ENCODE measurements at regions not wholly inside any gene's neighbourhood (a gene's known extent, or its start where the extent isn't known, plus 50 kb on each side); places are given as distances from the start of the nearest gene placed in this dataset.
"Not testable (repeated sequence)": the region's sequence is repeated elsewhere in the genome, so short reads cannot be mapped to it uniquely, and the experiment has no call there.

GRCh38 chr10:63964406-63964805 lies 443.2 kb downstream of the REEP3 start:
- Histone ChIP-seq H3K4me1 (ENCODE audit: control insufficient read depth in 2 of 2, insufficient read depth in 2 of 2, low read length in 1 of 2) (no peaks in the 10 kb centered on the region), H3K9me3 (ENCODE audit: control insufficient read depth in 2 of 2, insufficient read depth in 1 of 2, low read depth in 1 of 2, low read length in 1 of 2) (no peaks in the 10 kb centered on the region), H3K27me3 (ENCODE audit: control insufficient read depth in 1 of 2, insufficient read depth in 2 of 2, low read length in 2 of 2) (no peaks in the 10 kb centered on the region), H3K27ac (ENCODE audit: low read depth in 2 of 2, low read length in 1 of 2) (no peak overlapping the region), H3K4me3 (ENCODE audit: low read depth in 1 of 2, low read length in 2 of 2) (no peak overlapping the region), H3K36me3 (ENCODE audit: control insufficient read depth in 2 of 2, insufficient read depth in 2 of 2, low read length in 1 of 2) (no peaks in the 10 kb centered on the region)
- 65 to 67% methylated on average over 2 of the region's 2 CpGs for WGBS, 2 donors

GRCh38 chr10:63965846-63966245 lies 444.6 kb downstream of the REEP3 start:
- no peaks in the 10 kb centered on the region for H3K9me3 ChIP-seq (ENCODE audit: control insufficient read depth in 2 of 2, insufficient read depth in 1 of 2, low read depth in 1 of 2, low read length in 1 of 2)
- WGBS, 2 donors, result 32 to 48% methylated on average over 4 of the region's 4 CpGs
- no peak overlapping the region for H3K27ac ChIP-seq (ENCODE audit: low read depth in 2 of 2, low read length in 1 of 2)
- H3K4me3 ChIP-seq (ENCODE audit: low read depth in 1 of 2, low read length in 2 of 2), result no peak overlapping the region
- no peaks in the 10 kb centered on the region for H3K36me3 ChIP-seq (ENCODE audit: control insufficient read depth in 2 of 2, insufficient read depth in 2 of 2, low read length in 1 of 2)
- H3K27me3 ChIP-seq (ENCODE audit: control insufficient read depth in 1 of 2, insufficient read depth in 2 of 2, low read length in 2 of 2), result no peaks in the 10 kb centered on the region
- H3K4me1 ChIP-seq (ENCODE audit: control insufficient read depth in 2 of 2, insufficient read depth in 2 of 2, low read length in 1 of 2), result no peaks in the 10 kb centered on the region

DNA sequence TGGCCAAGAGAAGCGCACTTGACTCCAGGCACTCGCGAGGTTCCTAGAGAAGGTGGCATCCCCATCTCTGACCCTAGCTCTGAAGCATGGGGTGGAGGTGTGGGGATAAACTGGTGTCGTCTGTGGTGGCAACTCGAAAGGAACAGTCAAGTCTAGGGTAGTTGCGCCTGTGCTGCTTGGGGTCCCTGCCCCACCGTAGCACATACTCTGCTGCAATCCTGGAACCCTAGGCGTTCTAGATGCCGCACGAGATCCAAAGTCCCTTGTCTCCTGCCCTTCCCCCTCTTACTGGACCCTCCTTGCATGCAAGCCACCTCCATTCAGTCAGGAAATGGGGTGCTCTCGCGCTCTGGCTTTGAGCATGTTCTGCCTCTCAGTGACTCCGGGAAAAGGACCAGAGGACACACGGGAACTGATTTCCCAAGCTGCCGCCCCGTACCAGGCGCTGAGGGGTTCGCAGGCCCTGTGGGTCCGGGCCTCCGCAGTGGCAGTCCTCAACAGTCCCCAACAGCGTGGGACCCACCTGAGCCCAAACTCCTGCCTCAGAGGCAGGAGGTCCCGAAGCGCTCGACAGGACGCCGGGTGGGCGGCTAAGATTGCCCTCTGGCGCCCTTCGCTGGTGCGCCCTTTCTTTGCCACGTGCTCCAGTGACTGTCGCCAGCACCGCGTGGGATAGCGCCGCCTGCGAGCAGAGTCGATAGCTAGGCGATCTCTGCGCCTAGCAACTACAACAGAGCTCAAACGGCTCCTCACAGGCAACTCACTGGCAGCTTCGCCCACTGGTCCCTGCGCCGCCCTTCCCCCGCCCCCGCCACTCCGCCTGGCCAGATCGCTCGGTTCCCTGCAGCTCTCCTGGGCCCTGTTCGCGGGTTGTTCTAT lies 452.0 kb downstream of the REEP3 start:
- 82 to 84% methylated on average over 51 of the region's 51 CpGs for WGBS, 2 donors
- H3K4me1 ChIP-seq (ENCODE audit: control insufficient read depth in 2 of 2, insufficient read depth in 2 of 2, low read length in 1 of 2), result no peaks in the 10 kb centered on the region
- no peak overlapping the region for H3K27ac ChIP-seq (ENCODE audit: low read depth in 2 of 2, low read length in 1 of 2)
- H3K27me3 ChIP-seq (ENCODE audit: control insufficient read depth in 1 of 2, insufficient read depth in 2 of 2, low read length in 2 of 2), result no peaks in the 10 kb centered on the region
- peaks cover 3 to 4% of the 10 kb centered on the region in 2 donors for H3K9me3 ChIP-seq (ENCODE audit: control insufficient read depth in 2 of 2, insufficient read depth in 1 of 2, low read depth in 1 of 2, low read length in 1 of 2)
- no peak overlapping the region for H3K4me3 ChIP-seq (ENCODE audit: low read depth in 1 of 2, low read length in 2 of 2)
- H3K36me3 ChIP-seq (ENCODE audit: control insufficient read depth in 2 of 2, insufficient read depth in 2 of 2, low read length in 1 of 2), result no peaks in the 10 kb centered on the region

DNA sequence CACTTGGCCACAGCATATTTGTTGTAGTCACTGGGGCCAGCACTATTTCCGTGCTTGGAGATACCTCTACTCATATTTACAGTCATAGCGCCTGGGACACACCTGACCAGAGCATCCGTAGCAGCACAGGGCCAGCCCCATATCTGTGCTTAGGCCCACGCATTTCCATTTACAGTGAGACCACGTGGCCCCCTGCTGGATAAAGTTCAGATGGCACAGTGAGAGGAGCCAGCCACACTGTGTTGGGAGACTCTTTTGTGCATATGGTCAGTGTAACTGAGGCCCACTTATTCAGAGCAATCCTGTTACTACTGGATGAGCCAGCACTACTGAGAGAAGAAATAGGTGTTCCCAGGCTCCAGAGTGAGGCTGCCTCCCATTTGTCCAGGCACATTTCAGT lies 455.3 kb downstream of the REEP3 start:
- Histone ChIP-seq H3K4me3 (ENCODE audit: low read depth in 1 of 2, low read length in 2 of 2) (no peak overlapping the region), H3K9me3 (ENCODE audit: control insufficient read depth in 2 of 2, insufficient read depth in 1 of 2, low read depth in 1 of 2, low read length in 1 of 2) (peaks cover 3 to 4% of the 10 kb centered on the region in 2 donors), H3K27ac (ENCODE audit: low read depth in 2 of 2, low read length in 1 of 2) (no peak overlapping the region), H3K36me3 (ENCODE audit: control insufficient read depth in 2 of 2, insufficient read depth in 2 of 2, low read length in 1 of 2) (no peaks in the 10 kb centered on the region), H3K4me1 (ENCODE audit: control insufficient read depth in 2 of 2, insufficient read depth in 2 of 2, low read length in 1 of 2) (no peaks in the 10 kb centered on the region), H3K27me3 (ENCODE audit: control insufficient read depth in 1 of 2, insufficient read depth in 2 of 2, low read length in 2 of 2) (no peaks in the 10 kb centered on the region)
- WGBS, 2 donors, result 45 to 49% methylated on average over 5 of the region's 5 CpGs

GRCh38 chr10:63977329-63977923 lies 456.2 kb downstream of the REEP3 start:
- H3K36me3 ChIP-seq (ENCODE audit: control insufficient read depth in 2 of 2, insufficient read depth in 2 of 2, low read length in 1 of 2), result no peaks in the 10 kb centered on the region
- 9 to 22% methylated on average over 1 of the region's 1 CpG for WGBS, 2 donors

DNA sequence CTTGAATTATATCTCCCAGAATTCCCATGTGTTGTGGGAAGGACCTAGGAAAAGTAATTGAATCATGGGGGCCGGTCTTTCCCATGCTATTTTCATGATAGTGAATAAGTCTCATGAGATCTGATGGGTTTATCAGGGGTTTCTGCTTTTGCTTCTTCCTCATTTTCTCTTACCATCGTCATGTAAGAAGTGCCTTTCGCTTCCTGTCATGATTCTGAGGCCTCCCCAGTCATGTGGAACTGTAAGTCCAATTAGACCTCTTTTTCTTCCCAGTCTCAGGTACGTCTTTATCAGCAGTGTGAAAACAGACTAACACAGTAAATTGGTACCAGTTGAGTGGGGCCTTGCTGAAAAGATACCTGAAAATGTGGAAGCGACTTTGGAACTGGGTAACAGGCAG lies 459.7 kb downstream of the REEP3 start:
- H3K4me1 ChIP-seq (ENCODE audit: control insufficient read depth in 2 of 2, insufficient read depth in 2 of 2, low read length in 1 of 2); H3K27ac ChIP-seq (ENCODE audit: low read depth in 2 of 2, low read length in 1 of 2); H3K27me3 ChIP-seq (ENCODE audit: control insufficient read depth in 1 of 2, insufficient read depth in 2 of 2, low read length in 2 of 2); H3K36me3 ChIP-seq (ENCODE audit: control insufficient read depth in 2 of 2, insufficient read depth in 2 of 2, low read length in 1 of 2); H3K4me3 ChIP-seq (ENCODE audit: low read depth in 1 of 2, low read length in 2 of 2); H3K9me3 ChIP-seq (ENCODE audit: control insufficient read depth in 2 of 2, insufficient read depth in 1 of 2, low read depth in 1 of 2, low read length in 1 of 2): not testable (repeated sequence)
- WGBS, 2 donors, result 44 to 60% methylated on average over 5 of the region's 5 CpGs

More at GRCh38 chr10:63977329-63977923, 456.2 kb downstream of the REEP3 start:
- no peaks in the 10 kb centered on the region for H3K27me3 ChIP-seq (ENCODE audit: control insufficient read depth in 1 of 2, insufficient read depth in 2 of 2, low read length in 2 of 2)
- H3K9me3 ChIP-seq (ENCODE audit: control insufficient read depth in 2 of 2, insufficient read depth in 1 of 2, low read depth in 1 of 2, low read length in 1 of 2), result peaks cover 3 to 4% of the 10 kb centered on the region in 2 donors
- H3K4me1 ChIP-seq (ENCODE audit: control insufficient read depth in 2 of 2, insufficient read depth in 2 of 2, low read length in 1 of 2), result no peaks in the 10 kb centered on the region
- no peak overlapping the region for H3K27ac ChIP-seq (ENCODE audit: low read depth in 2 of 2, low read length in 1 of 2)
- H3K4me3 ChIP-seq (ENCODE audit: low read depth in 1 of 2, low read length in 2 of 2), result no peak overlapping the region

DNA sequence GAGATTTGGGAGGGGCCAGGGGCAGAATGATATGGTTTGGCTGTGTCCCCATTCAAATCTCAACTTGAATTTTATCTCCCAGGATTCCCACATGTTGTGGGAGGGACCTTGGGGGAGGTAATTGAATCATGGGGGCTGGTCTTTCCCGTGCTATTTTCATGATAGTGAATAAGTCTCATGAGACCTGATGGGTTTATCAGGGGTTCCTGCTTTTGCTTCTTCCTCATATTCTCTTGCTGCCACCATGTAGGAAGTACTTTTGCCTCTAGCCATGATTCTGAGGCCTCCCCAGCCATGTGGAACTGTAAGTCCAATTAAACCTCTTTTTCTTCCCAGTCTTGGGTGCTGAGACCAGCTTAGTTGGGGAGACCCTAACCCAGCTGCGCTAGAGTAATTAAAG lies 462.9 kb downstream of the REEP3 start:
- WGBS, 2 donors, result 48 to 64% methylated on average over 2 of the region's 2 CpGs
- H3K4me3 ChIP-seq (ENCODE audit: low read depth in 1 of 2, low read length in 2 of 2); H3K9me3 ChIP-seq (ENCODE audit: control insufficient read depth in 2 of 2, insufficient read depth in 1 of 2, low read depth in 1 of 2, low read length in 1 of 2); H3K4me1 ChIP-seq (ENCODE audit: control insufficient read depth in 2 of 2, insufficient read depth in 2 of 2, low read length in 1 of 2); H3K27me3 ChIP-seq (ENCODE audit: control insufficient read depth in 1 of 2, insufficient read depth in 2 of 2, low read length in 2 of 2); H3K36me3 ChIP-seq (ENCODE audit: control insufficient read depth in 2 of 2, insufficient read depth in 2 of 2, low read length in 1 of 2); H3K27ac ChIP-seq (ENCODE audit: low read depth in 2 of 2, low read length in 1 of 2): not testable (repeated sequence)

DNA sequence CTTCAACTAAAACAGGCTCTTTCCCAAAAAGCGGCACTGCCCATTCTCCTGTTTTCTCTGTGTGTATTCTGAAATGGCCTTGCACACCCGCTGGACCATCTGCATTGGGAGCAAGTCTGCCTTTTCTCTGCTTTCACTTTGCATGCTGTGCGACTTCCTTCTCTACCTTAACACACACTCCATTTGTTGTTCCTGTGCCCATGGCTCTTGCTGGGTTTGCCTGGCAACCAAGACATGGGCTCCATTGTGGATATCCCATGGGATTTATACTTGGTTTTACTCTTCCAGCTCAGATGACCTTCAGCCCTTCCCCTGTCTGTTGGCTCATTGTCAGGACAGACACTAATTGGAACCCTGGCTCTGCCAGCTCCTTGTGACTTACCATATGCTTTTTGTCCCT lies 465.3 kb downstream of the REEP3 start:
- Histone ChIP-seq H3K4me3 (ENCODE audit: low read depth in 1 of 2, low read length in 2 of 2) (no peak overlapping the region), H3K36me3 (ENCODE audit: control insufficient read depth in 2 of 2, insufficient read depth in 2 of 2, low read length in 1 of 2) (no peaks in the 10 kb centered on the region), H3K27ac (ENCODE audit: low read depth in 2 of 2, low read length in 1 of 2) (no peak overlapping the region), H3K4me1 (ENCODE audit: control insufficient read depth in 2 of 2, insufficient read depth in 2 of 2, low read length in 1 of 2) (no peaks in the 10 kb centered on the region), H3K9me3 (ENCODE audit: control insufficient read depth in 2 of 2, insufficient read depth in 1 of 2, low read depth in 1 of 2, low read length in 1 of 2) (peaks cover 3 to 4% of the 10 kb centered on the region in 2 donors), H3K27me3 (ENCODE audit: control insufficient read depth in 1 of 2, insufficient read depth in 2 of 2, low read length in 2 of 2) (no peaks in the 10 kb centered on the region)
- WGBS, 2 donors, result 85 to 88% methylated on average over 3 of the region's 3 CpGs

DNA sequence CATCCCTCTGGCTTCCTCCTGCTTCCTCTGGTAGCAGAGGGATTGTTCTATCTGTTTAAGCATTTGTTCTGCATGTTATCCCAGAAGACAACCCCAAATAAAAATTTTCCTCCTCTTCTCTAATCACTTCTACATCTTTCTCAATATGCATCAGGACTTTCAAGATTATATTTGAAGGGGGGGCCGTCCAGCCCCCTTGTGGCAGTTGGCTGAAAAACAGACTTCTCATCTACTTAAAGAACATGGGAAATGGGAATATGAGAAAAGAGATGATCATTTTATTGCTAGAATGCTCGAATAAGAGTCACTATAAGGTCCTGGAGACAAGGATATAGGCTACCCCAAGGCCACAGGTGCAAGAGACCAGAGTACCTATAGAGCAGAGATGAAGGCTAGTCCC lies 466.0 kb downstream of the REEP3 start:
- no peak overlapping the region for H3K4me3 ChIP-seq (ENCODE audit: low read depth in 1 of 2, low read length in 2 of 2)
- H3K36me3 ChIP-seq (ENCODE audit: control insufficient read depth in 2 of 2, insufficient read depth in 2 of 2, low read length in 1 of 2), result no peaks in the 10 kb centered on the region
- H3K27ac ChIP-seq (ENCODE audit: low read depth in 2 of 2, low read length in 1 of 2), result no peak overlapping the region
- peaks cover 3 to 4% of the 10 kb centered on the region in 2 donors for H3K9me3 ChIP-seq (ENCODE audit: control insufficient read depth in 2 of 2, insufficient read depth in 1 of 2, low read depth in 1 of 2, low read length in 1 of 2)
- 23 to 50% methylated on average over 2 of the region's 2 CpGs for WGBS, 2 donors
- H3K4me1 ChIP-seq (ENCODE audit: control insufficient read depth in 2 of 2, insufficient read depth in 2 of 2, low read length in 1 of 2), result no peaks in the 10 kb centered on the region
- H3K27me3 ChIP-seq (ENCODE audit: control insufficient read depth in 1 of 2, insufficient read depth in 2 of 2, low read length in 2 of 2), result no peaks in the 10 kb centered on the region

GRCh38 chr10:63994371-63994770 lies 473.2 kb downstream of the REEP3 start:
- Histone ChIP-seq H3K9me3 (ENCODE audit: control insufficient read depth in 2 of 2, insufficient read depth in 1 of 2, low read depth in 1 of 2, low read length in 1 of 2) (peaks cover 3 to 11% of the 10 kb centered on the region in 2 donors), H3K27ac (ENCODE audit: low read depth in 2 of 2, low read length in 1 of 2) (no peak overlapping the region), H3K27me3 (ENCODE audit: control insufficient read depth in 1 of 2, insufficient read depth in 2 of 2, low read length in 2 of 2) (no peaks in the 10 kb centered on the region), H3K4me3 (ENCODE audit: low read depth in 1 of 2, low read length in 2 of 2) (no peak overlapping the region), H3K36me3 (ENCODE audit: control insufficient read depth in 2 of 2, insufficient read depth in 2 of 2, low read length in 1 of 2) (no peaks in the 10 kb centered on the region), H3K4me1 (ENCODE audit: control insufficient read depth in 2 of 2, insufficient read depth in 2 of 2, low read length in 1 of 2) (no peaks in the 10 kb centered on the region)
- WGBS, 2 donors, result 67 to 73% methylated on average over 7 of the region's 7 CpGs

Measured in esophagus (tissue), 2 donors.